ENCODE measurements at regions not wholly inside any gene's neighbourhood (a gene's known extent, or its start where the extent isn't known, plus 50 kb on each side); places are given as distances from the start of the nearest gene placed in this dataset.

GRCh38 chr5:28726815-28727214, 1688.4 kb upstream of the CDH9 start:
- TF ChIP-seq, protein P1, sequence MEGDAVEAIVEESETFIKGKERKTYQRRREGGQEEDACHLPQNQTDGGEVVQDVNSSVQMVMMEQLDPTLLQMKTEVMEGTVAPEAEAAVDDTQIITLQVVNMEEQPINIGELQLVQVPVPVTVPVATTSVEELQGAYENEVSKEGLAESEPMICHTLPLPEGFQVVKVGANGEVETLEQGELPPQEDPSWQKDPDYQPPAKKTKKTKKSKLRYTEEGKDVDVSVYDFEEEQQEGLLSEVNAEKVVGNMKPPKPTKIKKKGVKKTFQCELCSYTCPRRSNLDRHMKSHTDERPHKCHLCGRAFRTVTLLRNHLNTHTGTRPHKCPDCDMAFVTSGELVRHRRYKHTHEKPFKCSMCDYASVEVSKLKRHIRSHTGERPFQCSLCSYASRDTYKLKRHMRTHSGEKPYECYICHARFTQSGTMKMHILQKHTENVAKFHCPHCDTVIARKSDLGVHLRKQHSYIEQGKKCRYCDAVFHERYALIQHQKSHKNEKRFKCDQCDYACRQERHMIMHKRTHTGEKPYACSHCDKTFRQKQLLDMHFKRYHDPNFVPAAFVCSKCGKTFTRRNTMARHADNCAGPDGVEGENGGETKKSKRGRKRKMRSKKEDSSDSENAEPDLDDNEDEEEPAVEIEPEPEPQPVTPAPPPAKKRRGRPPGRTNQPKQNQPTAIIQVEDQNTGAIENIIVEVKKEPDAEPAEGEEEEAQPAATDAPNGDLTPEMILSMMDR (IDR thresholded peaks at IDR 0.05): no peak

DNA sequence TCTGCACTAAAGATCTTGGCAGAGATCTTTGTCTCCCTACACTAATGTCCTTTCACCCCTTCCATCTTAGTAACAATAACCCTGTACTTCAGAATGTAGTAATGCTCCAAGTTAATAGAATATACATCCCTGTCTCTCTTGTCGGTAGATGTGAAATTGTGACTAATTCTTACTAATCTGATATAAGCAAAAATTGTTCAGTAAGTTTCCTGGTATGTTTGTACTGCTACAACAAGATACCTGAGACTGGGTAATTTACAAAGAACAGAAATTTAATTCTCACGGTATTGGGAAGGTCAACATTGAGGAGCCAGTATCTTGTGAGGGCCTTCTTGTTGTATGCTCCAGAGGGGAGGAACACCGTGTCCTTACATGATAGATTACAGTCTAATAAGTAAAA, 1686.6 kb upstream of the CDH9 start:
- TF ChIP-seq, protein P1 (IDR thresholded peaks at IDR 0.05): no peak

GRCh38 chr5:28714907-28715698, 1676.7 kb upstream of the CDH9 start:
- TF ChIP-seq, protein P1 (IDR thresholded peaks at IDR 0.05): no peak

DNA sequence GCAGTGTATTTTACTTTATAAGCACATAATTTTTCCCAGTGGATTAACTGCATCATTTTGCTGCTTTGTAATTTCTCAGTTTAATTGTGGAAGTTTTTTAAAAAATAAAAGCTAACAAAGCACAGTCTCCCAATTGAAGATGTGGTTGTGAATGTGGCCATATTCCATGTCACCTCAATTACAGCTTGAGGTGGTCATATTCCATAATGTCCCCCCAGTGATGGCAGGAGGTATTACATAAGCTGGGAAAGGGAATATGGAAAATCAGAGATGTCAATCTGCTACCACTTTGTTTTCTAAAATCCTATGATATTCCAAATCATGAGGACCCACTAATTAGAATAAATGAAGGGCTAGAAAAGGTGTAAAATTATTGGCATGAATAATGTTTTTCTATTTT, 1672.0 kb upstream of the CDH9 start:
- TF ChIP-seq, protein P1 (IDR thresholded peaks at IDR 0.05): no peak

GRCh38 chr5:28708472-28708871, 1670.1 kb upstream of the CDH9 start:
- TF ChIP-seq, protein P1 (IDR thresholded peaks at IDR 0.05): no peak

- TF ChIP-seq, protein P1 (IDR thresholded peaks at IDR 0.05): no peak
Observed at GRCh38 chr5:28707706-28708105, 1669.3 kb upstream of the CDH9 start.

DNA sequence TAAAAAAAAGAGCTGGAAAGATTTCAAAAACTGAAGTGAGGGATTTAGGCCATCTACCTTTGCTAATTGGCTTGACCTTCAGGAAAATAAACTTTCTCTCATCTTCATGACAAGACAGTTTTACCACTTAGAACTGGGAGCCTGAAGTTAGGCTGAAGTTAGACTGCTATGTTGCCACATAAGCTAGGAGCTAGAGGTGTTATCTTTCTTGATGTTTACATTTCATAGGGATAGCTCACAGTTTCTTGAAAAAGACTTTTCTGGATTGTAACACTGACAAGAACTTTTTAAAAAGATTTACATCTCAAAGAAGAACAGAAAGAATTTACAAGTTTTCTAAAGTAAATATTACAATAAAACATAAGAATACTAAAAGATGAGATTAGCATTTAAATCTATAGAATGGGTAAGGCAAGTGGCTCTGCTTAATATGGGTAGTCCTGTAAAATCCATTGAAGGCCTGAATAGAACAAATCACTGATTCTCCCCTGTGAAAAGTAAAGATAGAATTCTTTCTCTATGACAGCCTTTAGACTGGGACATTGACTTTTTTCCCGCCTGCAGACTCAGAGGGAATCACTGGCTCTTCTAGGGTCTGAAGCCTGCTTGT, 1665.4 kb upstream of the CDH9 start:
- TF ChIP-seq, protein P1 (IDR thresholded peaks at IDR 0.05): no peak
